ENCODE measurements at regions not wholly inside any gene's neighbourhood (a gene's known extent, or its start where the extent isn't known, plus 50 kb on each side); places are given as distances from the start of the nearest gene placed in this dataset.

DNA sequence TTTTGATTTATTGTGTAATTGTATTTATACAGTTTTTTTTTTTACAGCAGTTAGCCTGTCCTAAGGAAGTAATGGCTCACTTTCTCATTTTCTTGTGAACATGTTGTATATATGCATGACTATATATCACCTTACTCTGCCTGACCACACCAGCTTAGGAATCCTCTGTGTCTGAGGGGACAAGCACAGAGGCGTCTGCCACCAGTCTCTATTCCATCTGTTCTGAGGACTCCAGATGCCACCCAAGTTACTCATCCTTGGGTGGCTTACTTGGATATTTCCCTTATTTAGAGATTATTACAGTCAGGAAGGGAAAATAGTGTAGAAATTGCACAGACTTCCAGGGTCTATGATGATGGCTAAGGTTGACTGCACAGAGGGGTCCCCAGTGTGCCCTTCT, 256.3 kb upstream of the C9orf72 start:
- intact Hi-C loops (cut with micrococcal nuclease; ENCODE audit: unreplicated experiment) (loop anchor here (2.0 kb wide), 1 partner anchor 19 kb away; no protein-coding TSS in a partner anchor), in situ Hi-C loops (cut with MboI) (no loop called here)
- ATAC-seq: no peak
- H2AFZ ChIP-seq (ENCODE audit: control insufficient read depth, low read depth, low read length): no peak overlapping the region
- RAD21 ChIA-PET (ENCODE audit: unreplicated experiment): no interaction called here
- SMC1A ChIA-PET (ENCODE audit: uncharacterized antibody, unreplicated experiment): interaction anchor here (1.3 to 1.4 kb wide), 2 partner anchors 28 to 460 kb away, joined by 3 to 4 read pairs; no protein-coding TSS in a partner anchor
- no peaks in the 10 kb centered on the region for H4K20me1 ChIP-seq (ENCODE audit: control insufficient read depth, insufficient read depth)
- H3K27ac ChIP-seq (ENCODE audit: control insufficient read depth, insufficient read depth): no peak overlapping the region
- no TSS peak for BruUV-seq (replicated peaks)
- H3K4me3 ChIP-seq: no peak overlapping the region
- H3K79me2 ChIP-seq (ENCODE audit: control insufficient read depth, insufficient read depth, low read length): no peaks in the 10 kb centered on the region
- H3K9me3 ChIP-seq (replicated peaks; ENCODE audit: control insufficient read depth, insufficient read depth, low read length): no peaks in the 10 kb centered on the region
- no peak overlapping the region for H3K4me2 ChIP-seq (ENCODE audit: control insufficient read depth, insufficient read depth)
- WGBS (ENCODE audit: insufficient coverage, insufficient replicate concordance, low lambda C conversion rate, missing lambda C conversion rate): 25% methylated on average over 1 of the region's 1 CpG
- no peaks in the 10 kb centered on the region for H3K27me3 ChIP-seq (replicated peaks in 1 of 2; ENCODE audit: control insufficient read depth in 2 of 2, insufficient read depth in 2 of 2, low read length in 1 of 2)
- CTCF ChIA-PET: interaction anchor here (1.0 to 1.2 kb wide), 2 partner anchors 11 to 15 kb away, joined by 3 to 4 read pairs; no protein-coding TSS in a partner anchor
- H3K36me3 ChIP-seq (ENCODE audit: control insufficient read depth in 2 of 2, insufficient read depth in 2 of 2, low read length in 1 of 2): no peaks in the 10 kb centered on the region
- no peak for TF ChIP-seq ZNF622 (IDR thresholded peaks at IDR 0.05)
- TF ChIP-seq STAT1 (conservative IDR thresholded peaks at IDR 0.05): no peak
- no peak for TF ChIP-seq KDM1A (IDR thresholded peaks at IDR 0.05; ENCODE audit: borderline replicate concordance)
- no peak for TF ChIP-seq SMARCA5 (IDR thresholded peaks at IDR 0.05)
- no peak for TF ChIP-seq EZH2 (IDR thresholded peaks at IDR 0.05; ENCODE audit: borderline replicate concordance, control insufficient read depth, low read depth, low read length)
- TF ChIP-seq JUNB (IDR thresholded peaks at IDR 0.05): no peak
- TF ChIP-seq CTCF (IDR thresholded peaks at IDR 0.05 in 2 of 3, conservative IDR thresholded peaks at IDR 0.05 in 1 of 3; ENCODE audit: control insufficient read depth in 2 of 3, extremely low read depth in 1 of 3, insufficient read depth in 1 of 3, low read depth in 3 of 3, low read length in 3 of 3): no peak
- TF ChIP-seq MLLT1 (IDR thresholded peaks at IDR 0.05): no peak
- TF ChIP-seq SPI1 (IDR thresholded peaks at IDR 0.05; ENCODE audit: borderline replicate concordance, insufficient read depth, low read depth, low read length): no peak
- TF ChIP-seq FOS (IDR thresholded peaks at IDR 0.05; ENCODE audit: borderline replicate concordance, extremely low read depth, insufficient read length): no peak
- TF ChIP-seq, protein P1, sequence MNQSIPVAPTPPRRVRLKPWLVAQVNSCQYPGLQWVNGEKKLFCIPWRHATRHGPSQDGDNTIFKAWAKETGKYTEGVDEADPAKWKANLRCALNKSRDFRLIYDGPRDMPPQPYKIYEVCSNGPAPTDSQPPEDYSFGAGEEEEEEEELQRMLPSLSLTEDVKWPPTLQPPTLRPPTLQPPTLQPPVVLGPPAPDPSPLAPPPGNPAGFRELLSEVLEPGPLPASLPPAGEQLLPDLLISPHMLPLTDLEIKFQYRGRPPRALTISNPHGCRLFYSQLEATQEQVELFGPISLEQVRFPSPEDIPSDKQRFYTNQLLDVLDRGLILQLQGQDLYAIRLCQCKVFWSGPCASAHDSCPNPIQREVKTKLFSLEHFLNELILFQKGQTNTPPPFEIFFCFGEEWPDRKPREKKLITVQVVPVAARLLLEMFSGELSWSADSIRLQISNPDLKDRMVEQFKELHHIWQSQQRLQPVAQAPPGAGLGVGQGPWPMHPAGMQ (IDR thresholded peaks at IDR 0.05; ENCODE audit: borderline replicate concordance): no peak
- no peak for TF ChIP-seq PML (IDR thresholded peaks at IDR 0.05; ENCODE audit: low read length)
- TF ChIP-seq RAD51 (IDR thresholded peaks at IDR 0.05): no peak
- TF ChIP-seq, protein P2, sequence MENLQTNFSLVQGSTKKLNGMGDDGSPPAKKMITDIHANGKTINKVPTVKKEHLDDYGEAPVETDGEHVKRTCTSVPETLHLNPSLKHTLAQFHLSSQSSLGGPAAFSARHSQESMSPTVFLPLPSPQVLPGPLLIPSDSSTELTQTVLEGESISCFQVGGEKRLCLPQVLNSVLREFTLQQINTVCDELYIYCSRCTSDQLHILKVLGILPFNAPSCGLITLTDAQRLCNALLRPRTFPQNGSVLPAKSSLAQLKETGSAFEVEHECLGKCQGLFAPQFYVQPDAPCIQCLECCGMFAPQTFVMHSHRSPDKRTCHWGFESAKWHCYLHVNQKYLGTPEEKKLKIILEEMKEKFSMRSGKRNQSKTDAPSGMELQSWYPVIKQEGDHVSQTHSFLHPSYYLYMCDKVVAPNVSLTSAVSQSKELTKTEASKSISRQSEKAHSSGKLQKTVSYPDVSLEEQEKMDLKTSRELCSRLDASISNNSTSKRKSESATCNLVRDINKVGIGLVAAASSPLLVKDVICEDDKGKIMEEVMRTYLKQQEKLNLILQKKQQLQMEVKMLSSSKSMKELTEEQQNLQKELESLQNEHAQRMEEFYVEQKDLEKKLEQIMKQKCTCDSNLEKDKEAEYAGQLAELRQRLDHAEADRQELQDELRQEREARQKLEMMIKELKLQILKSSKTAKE (IDR thresholded peaks at IDR 0.05; ENCODE audit: low read depth, poor library complexity, severe bottlenecking): no peak
- no peak for TF ChIP-seq BMI1 (IDR thresholded peaks at IDR 0.05; ENCODE audit: borderline replicate concordance)
- TF ChIP-seq SREBF2 (IDR thresholded peaks at IDR 0.05; ENCODE audit: low read length): no peak
- TF ChIP-seq WRNIP1 (IDR thresholded peaks at IDR 0.05; ENCODE audit: borderline replicate concordance, low read depth, low read length): no peak
- FAIRE-seq: no peak
- DNase-seq (ENCODE audit: low read depth, low spot score): no peak
- no peak overlapping the region for H3K9ac ChIP-seq (ENCODE audit: control insufficient read depth, insufficient read depth, low read length)
- no peaks in the 10 kb centered on the region for H3K4me1 ChIP-seq (ENCODE audit: control insufficient read depth, insufficient read depth, low read length)
- POLR2A ChIA-PET: interaction anchor here (1.0 kb wide), 1 partner anchor 27 kb away, joined by 3 read pairs; no protein-coding TSS in a partner anchor
